Islet precursor cell (in vitro differentiated cells): ENCODE measurements at regions not wholly inside any gene's neighbourhood (a gene's known extent, or its start where the extent isn't known, plus 50 kb on each side); places are given as distances from the start of the nearest gene placed in this dataset.
A peak's percentile ranks its signal among the peaks of the same experiment; 100 is the strongest.
"Not testable (repeated sequence)": the region's sequence is repeated elsewhere in the genome, so short reads cannot be mapped to it uniquely, and the experiment has no call there.

Experiments
- DNase-seq: peaks from one replicate; pipeline ENCODE4 v3.0.0-alpha.2; 2018

GRCh38 chr18:58805467-58806187 lies 59.0 kb upstream of the ZNF532 start:
- peak; percentile 90 for DNase-seq

- DNase-seq = peak; percentile 60
Observed at GRCh38 chr18:58806826-58807714, 57.6 kb upstream of the ZNF532 start.

GRCh38 chr18:58807766-58808165 lies 56.9 kb upstream of the ZNF532 start:
- DNase-seq = no peak

- no peak for DNase-seq
Observed at GRCh38 chr18:58808349-58808748, 56.3 kb upstream of the ZNF532 start.

GRCh38 chr18:58811859-58812258 lies 52.8 kb upstream of the ZNF532 start:
- not testable (repeated sequence) for DNase-seq

GRCh38 chr18:58813105-58813504 lies 51.6 kb upstream of the ZNF532 start:
- no peak for DNase-seq

- DNase-seq = no peak
Observed at GRCh38 chr18:58813561-58814225, 51.0 kb upstream of the ZNF532 start.

GRCh38 chr18:58814317-58814716 lies 50.4 kb upstream of the ZNF532 start:
- no peak for DNase-seq
